GM12878 (cell line): ENCODE measurements at regions not wholly inside any gene's neighbourhood (a gene's known extent, or its start where the extent isn't known, plus 50 kb on each side); places are given as distances from the start of the nearest gene placed in this dataset.

Source experiments
- ATAC-seq: fragments of 200-7000 bp; cut with Tn5 transposase; 3 replicates; pipeline ENCODE4 v1.9.1; 2020; ENCODE audit warnings: mild to moderate bottlenecking, moderate library complexity
- BruUV-seq: library from RNA; stranded (reverse); fragments of 400-500 nt; replicated peaks from 2 replicates; lab custom pipeline; 2021; lab: Mats Ljungman, UMichigan
- CTCF ChIA-PET: fragments of 300-600 bp; sonication (Branson Sonifier 250); formaldehyde crosslinking; extraction: SDS; loops from one replicate; lab custom pipeline; 2021; ENCODE audit warnings: inconsistent platforms; lab: Yijun Ruan, JAX
- POLR2A ChIA-PET: fragments of 350-600 bp; formaldehyde crosslinking; extraction: SDS; loops from one replicate; lab custom pipeline; 2021; ENCODE audit warnings: inconsistent platforms; lab: Charles Lee
- RAD21 ChIA-PET: fragments of 300-600 bp; sonication (Branson Sonifier 250); formaldehyde crosslinking; loops from one replicate; lab custom pipeline; 2023; ENCODE audit warnings: antibody characterized with exemption; ENCODE audit not compliant: unreplicated experiment; lab: Charles Lee
- SMC1A ChIA-PET: fragments of 300-600 bp; sonication (Branson Sonifier 250); formaldehyde crosslinking; loops from one replicate; lab custom pipeline; 2023; ENCODE audit not compliant: unreplicated experiment, uncharacterized antibody; lab: Charles Lee
- DNase-seq: peaks from one replicate; pipeline ENCODE4 v3.0.0-alpha.2; 2011; ENCODE audit warnings: low read depth, low spot score
- FAIRE-seq: peaks from 3 replicates; lab custom pipeline; 2011; peaks lifted over from hg19 to GRCh38; lab: Jason Lieb, UNC
- H2AFZ ChIP-seq: 2 replicates; pipeline ENCODE4 v1.6.0; 2011; ENCODE audit warnings: low read depth, low read length, control low read depth; ENCODE audit not compliant: control insufficient read depth
- H3K27ac ChIP-seq: 2 replicates; pipeline ENCODE4 v1.5.1; 2011; ENCODE audit warnings: control low read depth; ENCODE audit not compliant: control insufficient read depth, insufficient read depth
- H3K27me3 ChIP-seq, 2 experiments: replicated peaks in 1 of 2; 2 replicates each; pipeline versions ENCODE4 v1.6.0 to v1.6.1; 2011; ENCODE audit warnings: low read length in 1 of 2; ENCODE audit not compliant: control insufficient read depth in 2 of 2, insufficient read depth in 2 of 2
- H3K36me3 ChIP-seq, 2 experiments: 2 replicates each; pipeline ENCODE4 v1.5.1; 2011; ENCODE audit warnings: low read length in 1 of 2; ENCODE audit not compliant: control insufficient read depth in 2 of 2, insufficient read depth in 2 of 2
- H3K4me1 ChIP-seq: 2 replicates; pipeline ENCODE4 v1.6.1; 2011; ENCODE audit warnings: mild to moderate bottlenecking, low read length, moderate library complexity, mixed read lengths; ENCODE audit not compliant: control insufficient read depth, insufficient read depth
- H3K4me2 ChIP-seq: 2 replicates; pipeline ENCODE4 v1.6.0; 2011; ENCODE audit warnings: control low read depth; ENCODE audit not compliant: control insufficient read depth, insufficient read depth
- H3K4me3 ChIP-seq: fragments of 200-600 bp; sonication (generic); 2 replicates; pipeline ENCODE4 v1.5.1; 2016
- H3K79me2 ChIP-seq: 2 replicates; pipeline ENCODE4 v1.6.0; 2011; ENCODE audit warnings: low read length; ENCODE audit not compliant: control insufficient read depth, insufficient read depth
- H3K9ac ChIP-seq: 2 replicates; pipeline ENCODE4 v1.8.0; 2011; ENCODE audit warnings: low read length, control low read depth, mixed read lengths; ENCODE audit not compliant: control insufficient read depth, insufficient read depth
- H3K9me3 ChIP-seq: replicated peaks from 3 replicates; pipeline ENCODE4 v1.5.1; 2011; ENCODE audit warnings: mild to moderate bottlenecking, low read length; ENCODE audit not compliant: control insufficient read depth, insufficient read depth
- H4K20me1 ChIP-seq: 2 replicates; pipeline ENCODE4 v1.6.0; 2011; ENCODE audit not compliant: control insufficient read depth, insufficient read depth
- CHD1 ChIP-seq: IDR thresholded peaks from 2 replicates; pipeline ENCODE4 v1.6.1; 2012; ENCODE audit warnings: low read depth, low read length, improper control_type of control experiment
- CREM ChIP-seq: IDR thresholded peaks from 2 replicates; pipeline ENCODE4 v1.6.1; 2014; ENCODE audit warnings: antibody characterized with exemption, low read depth
- CUX1 ChIP-seq: IDR thresholded peaks from 2 replicates; pipeline ENCODE4 v1.6.1; 2012; ENCODE audit warnings: improper control_type of control experiment, low read depth, low read length; ENCODE audit not compliant: insufficient replicate concordance
- ETV6 ChIP-seq, 2 experiments: fragments of 450-650 bp in 1 of 2; IDR thresholded peaks in 1 of 2; conservative IDR thresholded peaks in 1 of 2; 2 replicates each; pipeline ENCODE4 v1.6.1; 2014; ENCODE audit warnings: antibody characterized with exemption in 1 of 2, borderline replicate concordance in 1 of 2, low read depth in 1 of 2, mild to moderate bottlenecking in 1 of 2, moderate library complexity in 1 of 2
- HDAC2 ChIP-seq: fragments of 200-600 bp; sonication (generic); IDR thresholded peaks from 2 replicates; pipeline ENCODE4 v1.6.1; 2017
- HSF1 ChIP-seq: fragments of 150-350 bp; IDR thresholded peaks from 2 replicates; pipeline ENCODE4 v1.6.1; 2014; ENCODE audit warnings: mild to moderate bottlenecking, low read depth, low read length
- IKZF1 ChIP-seq: fragments of 450-650 bp; conservative IDR thresholded peaks from 2 replicates; pipeline ENCODE4 v1.6.1; 2017; ENCODE audit warnings: antibody characterized with exemption, mild to moderate bottlenecking
- IRF3 ChIP-seq: fragments of 450-650 bp; IDR thresholded peaks from 2 replicates; pipeline ENCODE4 v1.6.1; 2014; ENCODE audit warnings: mild to moderate bottlenecking
- MEF2A ChIP-seq: IDR thresholded peaks from 2 replicates; pipeline ENCODE4 v1.6.1; 2011; ENCODE audit warnings: low read depth, mild to moderate bottlenecking, low read length, moderate library complexity; ENCODE audit not compliant: insufficient read depth
- NFYA ChIP-seq: IDR thresholded peaks from 2 replicates; pipeline ENCODE4 v1.6.1; 2011; ENCODE audit warnings: low read depth, mild to moderate bottlenecking, low read length, improper control_type of control experiment, borderline replicate concordance
- POLR2AphosphoS5 ChIP-seq: IDR thresholded peaks from 2 replicates; pipeline ENCODE4 v1.6.1; 2011; ENCODE audit warnings: mild to moderate bottlenecking, low read length, inconsistent platforms
- TCF12 ChIP-seq: IDR thresholded peaks from 2 replicates; pipeline ENCODE4 v1.6.1; 2011; ENCODE audit warnings: low read depth, mild to moderate bottlenecking, low read length
- USF1 ChIP-seq: IDR thresholded peaks from 2 replicates; pipeline ENCODE4 v1.6.1; 2011; ENCODE audit warnings: borderline replicate concordance, low read depth, mild to moderate bottlenecking, moderate library complexity, mixed read lengths, low read length; ENCODE audit not compliant: insufficient read depth; ENCODE audit errors: extremely low read length
- ZNF207 ChIP-seq: fragments of 450-650 bp; IDR thresholded peaks from 2 replicates; pipeline ENCODE4 v1.6.1; 2014; ENCODE audit warnings: antibody characterized with exemption, mild to moderate bottlenecking, borderline replicate concordance
- in situ Hi-C: fragments of 300-500 bp; cut with MboI; formaldehyde crosslinking; loops from 9 replicates; pipeline ENCODE4 v1.14.3; 2018; ENCODE audit warnings: mixed read lengths
- intact Hi-C: fragments of 100-400 bp; cut with micrococcal nuclease; formaldehyde crosslinking; loops from one replicate; pipeline ENCODE4 v1.14.2; 2022; ENCODE audit not compliant: unreplicated experiment
- TF ChIP-seq, protein P1 (sequence below): fragments of 450-650 bp; IDR thresholded peaks from 2 replicates; pipeline ENCODE4 v1.6.1; 2017; ENCODE audit warnings: mild to moderate bottlenecking, low read depth, inconsistent platforms; ENCODE audit not compliant: poor library complexity, severe bottlenecking

DNA sequence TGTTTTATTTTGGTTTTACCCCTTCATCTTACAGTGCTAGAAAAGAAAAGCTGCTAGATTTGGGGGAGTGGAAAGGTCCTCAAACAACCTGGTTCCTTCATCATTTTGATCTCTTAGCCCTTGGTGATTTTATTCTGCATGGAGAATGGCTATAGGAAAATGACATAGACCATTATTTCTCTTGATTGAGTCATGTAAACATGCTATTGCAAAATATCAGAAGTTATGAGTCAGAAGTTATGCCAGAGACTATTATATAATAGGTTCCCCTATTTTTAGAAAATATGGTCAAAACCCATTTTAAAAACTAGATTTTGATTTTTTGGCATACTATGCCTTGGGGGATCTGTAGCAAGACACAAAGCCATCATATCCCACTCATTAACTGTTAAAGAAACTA, 83.7 kb upstream of the FAM9C start:
- ATAC-seq = no peak
- no peaks in the 10 kb centered on the region for H3K27me3 ChIP-seq
- H3K27ac ChIP-seq = no peak overlapping the region
- CTCF ChIA-PET = no interaction called here
- RAD21 ChIA-PET = no interaction called here
- H3K79me2 ChIP-seq = no peaks in the 10 kb centered on the region
- H3K9ac ChIP-seq = no peak overlapping the region
- no peak overlapping the region for H3K4me2 ChIP-seq
- FAIRE-seq = no peak
- SMC1A ChIA-PET = no interaction called here
- H2AFZ ChIP-seq = no peak overlapping the region
- no peak overlapping the region for H3K4me3 ChIP-seq
- DNase-seq = no peak
- no peaks in the 10 kb centered on the region for H3K9me3 ChIP-seq
- POLR2A ChIA-PET = no interaction called here
- H3K36me3 ChIP-seq = no peaks in the 10 kb centered on the region
- H4K20me1 ChIP-seq = no peaks in the 10 kb centered on the region
- H3K4me1 ChIP-seq = peaks cover 15% of the 10 kb centered on the region
- intact Hi-C loops (no loop called here), in situ Hi-C loops (no loop called here)
- no TSS peak for BruUV-seq
- no peak for TF ChIP-seq HSF1
- no peak for TF ChIP-seq ETV6 (conservative IDR thresholded peaks at IDR 0.05 in 1 of 2, IDR thresholded peaks at IDR 0.05 in 1 of 2; ENCODE audit: borderline replicate concordance in 1 of 2, low read depth in 1 of 2)
- TF ChIP-seq CUX1 = no peak
- no peak for TF ChIP-seq HDAC2
- TF ChIP-seq USF1 = no peak
- no peak for TF ChIP-seq IKZF1
- TF ChIP-seq MEF2A = no peak
- no peak for TF ChIP-seq ZNF207
- TF ChIP-seq, protein P1, sequence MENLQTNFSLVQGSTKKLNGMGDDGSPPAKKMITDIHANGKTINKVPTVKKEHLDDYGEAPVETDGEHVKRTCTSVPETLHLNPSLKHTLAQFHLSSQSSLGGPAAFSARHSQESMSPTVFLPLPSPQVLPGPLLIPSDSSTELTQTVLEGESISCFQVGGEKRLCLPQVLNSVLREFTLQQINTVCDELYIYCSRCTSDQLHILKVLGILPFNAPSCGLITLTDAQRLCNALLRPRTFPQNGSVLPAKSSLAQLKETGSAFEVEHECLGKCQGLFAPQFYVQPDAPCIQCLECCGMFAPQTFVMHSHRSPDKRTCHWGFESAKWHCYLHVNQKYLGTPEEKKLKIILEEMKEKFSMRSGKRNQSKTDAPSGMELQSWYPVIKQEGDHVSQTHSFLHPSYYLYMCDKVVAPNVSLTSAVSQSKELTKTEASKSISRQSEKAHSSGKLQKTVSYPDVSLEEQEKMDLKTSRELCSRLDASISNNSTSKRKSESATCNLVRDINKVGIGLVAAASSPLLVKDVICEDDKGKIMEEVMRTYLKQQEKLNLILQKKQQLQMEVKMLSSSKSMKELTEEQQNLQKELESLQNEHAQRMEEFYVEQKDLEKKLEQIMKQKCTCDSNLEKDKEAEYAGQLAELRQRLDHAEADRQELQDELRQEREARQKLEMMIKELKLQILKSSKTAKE = no peak
- TF ChIP-seq POLR2AphosphoS5 = no peak
- no peak for TF ChIP-seq TCF12
- no peak for TF ChIP-seq NFYA
- TF ChIP-seq CREM = no peak
- no peak for TF ChIP-seq CHD1
- TF ChIP-seq IRF3 = no peak
